Hepatocyte (in vitro differentiated cells): ENCODE measurements at regions not wholly inside any gene's neighbourhood (a gene's known extent, or its start where the extent isn't known, plus 50 kb on each side); places are given as distances from the start of the nearest gene placed in this dataset.

Experiments used
- DNase-seq: peaks from one replicate; pipeline ENCODE4 v3.0.0-alpha.2; 2016; ENCODE audit warnings: low spot score
- H2AFZ ChIP-seq: fragments of 200-600 bp; sonication (generic); 2 replicates; pipeline ENCODE4 v1.6.0; 2016; ENCODE audit warnings: antibody characterized with exemption, mild to moderate bottlenecking
- H3K27ac ChIP-seq: fragments of 200-600 bp; sonication (generic); 2 replicates; pipeline ENCODE4 v1.5.1; 2016; ENCODE audit warnings: mild to moderate bottlenecking
- H3K27me3 ChIP-seq: fragments of 200-600 bp; sonication (generic); 2 replicates; pipeline ENCODE4 v1.6.1; 2016
- H3K36me3 ChIP-seq: fragments of 200-600 bp; sonication (generic); replicated peaks from 2 replicates; pipeline ENCODE4 v1.5.1; 2016; ENCODE audit warnings: low read depth; ENCODE audit not compliant: insufficient read depth
- H3K4me1 ChIP-seq: fragments of 200-600 bp; sonication (generic); 2 replicates; pipeline ENCODE4 v1.5.1; 2016; ENCODE audit warnings: mild to moderate bottlenecking, moderate library complexity; ENCODE audit not compliant: insufficient read depth
- H3K4me2 ChIP-seq: fragments of 200-600 bp; sonication (generic); 2 replicates; pipeline ENCODE4 v1.6.0; 2016
- H3K4me3 ChIP-seq: fragments of 200-600 bp; sonication (generic); 2 replicates; pipeline ENCODE4 v1.5.1; 2016; ENCODE audit warnings: mild to moderate bottlenecking
- H3K79me2 ChIP-seq: fragments of 200-600 bp; sonication (generic); 2 replicates; pipeline ENCODE4 v1.6.0; 2017; ENCODE audit warnings: mild to moderate bottlenecking
- H3K9me2 ChIP-seq: fragments of 200-600 bp; sonication (generic); replicated peaks from 2 replicates; pipeline ENCODE4 v1.6.0; 2017; ENCODE audit warnings: mild to moderate bottlenecking; ENCODE audit not compliant: insufficient read depth
- H3K9me3 ChIP-seq: fragments of 200-600 bp; sonication (generic); 2 replicates; pipeline ENCODE4 v1.5.1; 2016; ENCODE audit warnings: low read depth, mild to moderate bottlenecking
- H4K20me1 ChIP-seq: fragments of 200-600 bp; sonication (generic); 2 replicates; pipeline ENCODE4 v1.6.0; 2016; ENCODE audit warnings: mild to moderate bottlenecking; ENCODE audit not compliant: insufficient read depth, poor library complexity, severe bottlenecking
- CTCF ChIP-seq: fragments of 200-600 bp; sonication (generic); IDR thresholded peaks from 2 replicates; pipeline ENCODE4 v1.5.1; 2016; ENCODE audit warnings: antibody characterized with exemption, mild to moderate bottlenecking; ENCODE audit not compliant: poor library complexity
- EZH2 ChIP-seq: fragments of 200-600 bp; sonication (generic); IDR thresholded peaks from 2 replicates; pipeline ENCODE4 v1.6.1; 2016; ENCODE audit warnings: antibody characterized with exemption, mild to moderate bottlenecking, borderline replicate concordance
- EZH2phosphoT487 ChIP-seq: fragments of 200-600 bp; sonication (generic); IDR thresholded peaks from one replicate; pipeline ENCODE4 v1.6.1; 2018; ENCODE audit warnings: antibody characterized with exemption, mild to moderate bottlenecking, low read depth, moderate library complexity; ENCODE audit not compliant: unreplicated experiment, severe bottlenecking
- WGBS: methylation state at CpG from one replicate; pipeline ENCODE4 v1.1.6; 2016; ENCODE audit warnings: low lambda C conversion rate; ENCODE audit errors: missing lambda C conversion rate; 5-methylcytosine and 5-hydroxymethylcytosine counted together

- 55% methylated on average over 6 of the region's 6 CpGs for WGBS
- no peak overlapping the region for H2AFZ ChIP-seq
Measured at GRCh38 chr14:61631045-61631687, 64.1 kb upstream of the HIF1A start.

GRCh38 chr14:61632401-61632800 lies 62.9 kb upstream of the HIF1A start:
- Histone ChIP-seq H2AFZ (no peak overlapping the region), H3K4me1 (no peaks in the 10 kb centered on the region), H4K20me1 (no peaks in the 10 kb centered on the region), H3K4me2 (no peak overlapping the region), H3K9me2 (no peaks in the 10 kb centered on the region), H3K27ac (no peak overlapping the region), H3K36me3 (no peaks in the 10 kb centered on the region), H3K27me3 (no peaks in the 10 kb centered on the region), H3K9me3 (no peaks in the 10 kb centered on the region), H3K79me2 (no peaks in the 10 kb centered on the region), H3K4me3 (no peak overlapping the region)
- TF ChIP-seq CTCF (no peak), EZH2 (no peak), EZH2phosphoT487 (no peak)
- 79% methylated on average over 3 of the region's 3 CpGs for WGBS
- no peak for DNase-seq

More at GRCh38 chr14:61631045-61631687, 64.1 kb upstream of the HIF1A start:
- no peak overlapping the region for H3K4me2 ChIP-seq
- no peaks in the 10 kb centered on the region for H3K79me2 ChIP-seq
- H4K20me1 ChIP-seq: no peaks in the 10 kb centered on the region
- no peaks in the 10 kb centered on the region for H3K27me3 ChIP-seq
- H3K27ac ChIP-seq: peak overlapping the region; percentile 5
- no peaks in the 10 kb centered on the region for H3K9me3 ChIP-seq
- H3K4me1 ChIP-seq: no peaks in the 10 kb centered on the region
- no peak for TF ChIP-seq EZH2
- no peak overlapping the region for H3K4me3 ChIP-seq
- no peaks in the 10 kb centered on the region for H3K36me3 ChIP-seq
- DNase-seq: no peak
- no peaks in the 10 kb centered on the region for H3K9me2 ChIP-seq

GRCh38 chr14:61632807-61633206 lies 62.5 kb upstream of the HIF1A start:
- H3K9me3 ChIP-seq: no peaks in the 10 kb centered on the region
- H3K4me3 ChIP-seq: no peak overlapping the region
- DNase-seq: no peak
- no peaks in the 10 kb centered on the region for H4K20me1 ChIP-seq
- H3K9me2 ChIP-seq: no peaks in the 10 kb centered on the region
- no peaks in the 10 kb centered on the region for H3K27me3 ChIP-seq
- H3K36me3 ChIP-seq: no peaks in the 10 kb centered on the region
- no peak overlapping the region for H3K4me2 ChIP-seq
- H3K4me1 ChIP-seq: no peaks in the 10 kb centered on the region
- no peak overlapping the region for H3K27ac ChIP-seq
- WGBS: 85% methylated on average over 1 of the region's 1 CpG
- TF ChIP-seq EZH2phosphoT487 (no peak), CTCF (no peak), EZH2 (no peak)
- H2AFZ ChIP-seq: no peak overlapping the region
- H3K79me2 ChIP-seq: no peaks in the 10 kb centered on the region

GRCh38 chr14:61636291-61636690 lies 59.0 kb upstream of the HIF1A start:
- no peaks in the 10 kb centered on the region for H3K27me3 ChIP-seq
- H3K79me2 ChIP-seq: no peaks in the 10 kb centered on the region
- no peak for TF ChIP-seq EZH2
- TF ChIP-seq CTCF: no peak
- TF ChIP-seq EZH2phosphoT487: no peak
- no peak overlapping the region for H3K27ac ChIP-seq
- no peaks in the 10 kb centered on the region for H3K9me2 ChIP-seq
- no peak overlapping the region for H2AFZ ChIP-seq
- DNase-seq: no peak
- H3K36me3 ChIP-seq: no peaks in the 10 kb centered on the region
- H3K4me1 ChIP-seq: no peaks in the 10 kb centered on the region
- no peaks in the 10 kb centered on the region for H4K20me1 ChIP-seq
- no peak overlapping the region for H3K4me3 ChIP-seq
- no peaks in the 10 kb centered on the region for H3K9me3 ChIP-seq
- H3K4me2 ChIP-seq: no peak overlapping the region
- whole genome bisulfite sequencing: 95% methylated on average over 1 of the region's 1 CpG
